H1 (cell line): ENCODE measurements at regions not wholly inside any gene's neighbourhood (a gene's known extent, or its start where the extent isn't known, plus 50 kb on each side); places are given as distances from the start of the nearest gene placed in this dataset.

Source experiments
- CTCF ChIA-PET: fragments of 300-600 bp; sonication (Branson Sonifier 250); formaldehyde crosslinking; loops from one replicate; lab custom pipeline; 2021; ENCODE audit not compliant: partially characterized antibody; lab: Charles Lee
- POLR2A ChIA-PET: fragments of 300-600 bp; sonication (Branson Sonifier 250); formaldehyde crosslinking; loops from one replicate; lab custom pipeline; 2021; ENCODE audit warnings: inconsistent platforms; ENCODE audit not compliant: partially characterized antibody; lab: Charles Lee
- DNase-seq, 2 experiments: peaks; one replicate each; pipeline versions ENCODE4 v3.0.0 to v3.0.0-alpha.2; 2010 to 2022; ENCODE audit warnings: low spot score in 2 of 2, low read depth in 1 of 2, mixed read lengths in 1 of 2
- FAIRE-seq: peaks from 2 replicates; lab custom pipeline; 2011; peaks lifted over from hg19 to GRCh38; lab: Jason Lieb, UNC
- H2AFZ ChIP-seq: 2 replicates; pipeline ENCODE4 v1.8.1; 2012; ENCODE audit warnings: low read length, inconsistent platforms
- H2AK5ac ChIP-seq: 2 replicates; pipeline ENCODE4 v1.6.1; 2013; ENCODE audit warnings: low read depth, low read length
- H2BK120ac ChIP-seq: replicated peaks from 2 replicates; pipeline ENCODE3; 2013; ENCODE audit warnings: low read depth, low read length, inconsistent platforms
- H2BK12ac ChIP-seq: 2 replicates; pipeline ENCODE4 v1.6.1; 2013; ENCODE audit warnings: low read depth, low read length
- H2BK15ac ChIP-seq: 2 replicates; pipeline ENCODE4 v1.6.1; 2013; ENCODE audit warnings: low read length
- H2BK20ac ChIP-seq: 2 replicates; pipeline ENCODE4 v1.6.1; 2013; ENCODE audit warnings: low read length
- H2BK5ac ChIP-seq: 2 replicates; pipeline ENCODE4 v1.6.1; 2013; ENCODE audit warnings: low read depth, low read length
- H3K14ac ChIP-seq: 2 replicates; pipeline ENCODE4 v1.6.1; 2013; ENCODE audit warnings: inconsistent platforms; ENCODE audit not compliant: insufficient read length
- H3K18ac ChIP-seq: 2 replicates; pipeline ENCODE4 v1.6.1; 2013; ENCODE audit warnings: low read length; ENCODE audit errors: extremely low read depth
- H3K23ac ChIP-seq: 2 replicates; pipeline ENCODE4 v1.6.1; 2013; ENCODE audit warnings: inconsistent platforms; ENCODE audit not compliant: insufficient read length
- H3K23me2 ChIP-seq: 2 replicates; pipeline ENCODE4 v1.6.1; 2013; ENCODE audit warnings: low read depth, low read length
- H3K27ac ChIP-seq: 2 replicates; pipeline ENCODE4 v1.6.1; 2011; ENCODE audit warnings: low read depth, low read length, inconsistent platforms
- H3K27me3 ChIP-seq, 4 experiments: replicated peaks in 1 of 4; 1 replicate in 1 of 4; 2 replicates in 3 of 4; pipeline versions ENCODE4 v1.6.1 to v1.8.1; 2011 to 2013; ENCODE audit warnings: low read length in 3 of 4, mild to moderate bottlenecking in 3 of 4, inconsistent platforms in 2 of 4, mixed read lengths in 2 of 4, moderate library complexity in 1 of 4; ENCODE audit not compliant: control insufficient read depth in 3 of 4, insufficient read depth in 3 of 4; ENCODE audit errors: extremely low read depth in 1 of 4
- H3K36me3 ChIP-seq, 4 experiments: 2 replicates each; pipeline versions ENCODE4 v1.6.1 to v1.8.1; 2011 to 2013; ENCODE audit warnings: mild to moderate bottlenecking in 4 of 4, low read length in 3 of 4, moderate library complexity in 2 of 4, control low read depth in 1 of 4, inconsistent platforms in 1 of 4; ENCODE audit not compliant: insufficient read depth in 4 of 4, control insufficient read depth in 2 of 4
- H3K4ac ChIP-seq: replicated peaks from 2 replicates; pipeline ENCODE3; 2013; ENCODE audit warnings: low read length, low read depth, mixed read lengths, inconsistent platforms; ENCODE audit not compliant: insufficient read length
- H3K4me1 ChIP-seq, 4 experiments: replicated peaks in 1 of 4; 1 replicate in 1 of 4; 2 replicates in 3 of 4; pipeline versions ENCODE4 v1.6.1 to v1.8.1; 2011 to 2013; ENCODE audit warnings: low read length in 3 of 4, inconsistent platforms in 2 of 4, mixed read lengths in 1 of 4; ENCODE audit not compliant: insufficient read depth in 4 of 4, control insufficient read depth in 3 of 4
- H3K4me2 ChIP-seq, 2 experiments: 2 replicates each; pipeline versions ENCODE4 v1.6.1 to v1.8.1; 2011 to 2013; ENCODE audit warnings: low read depth in 2 of 2, low read length in 2 of 2, control low read depth in 1 of 2, inconsistent platforms in 1 of 2, mild to moderate bottlenecking in 1 of 2; ENCODE audit not compliant: insufficient read depth in 1 of 2
- H3K4me3 ChIP-seq, 4 experiments: fragments of 200-600, 300-600 bp in 1 of 4; sonication (generic), shearing (Covaris generic), sonication (Bioruptor Twin) in 1 of 4; 2 replicates each; pipeline versions ENCODE4 v1.5.1 to v1.8.1; 2011 to 2016; ENCODE audit warnings: low read length in 4 of 4, low read depth in 3 of 4, control low read depth in 2 of 4, inconsistent platforms in 2 of 4, mild to moderate bottlenecking in 2 of 4, mixed read lengths in 1 of 4, moderate library complexity in 1 of 4; ENCODE audit not compliant: insufficient read depth in 2 of 4; ENCODE audit errors: extremely low read depth in 1 of 4
- H3K56ac ChIP-seq: replicated peaks from 2 replicates; pipeline ENCODE3; 2013; ENCODE audit warnings: low read depth, mild to moderate bottlenecking, mixed read lengths, low read length, inconsistent platforms; ENCODE audit not compliant: insufficient read length
- H3K79me1 ChIP-seq: 2 replicates; pipeline ENCODE4 v1.6.1; 2013; ENCODE audit warnings: low read depth, low read length, control low read depth
- H3K79me2 ChIP-seq, 2 experiments: 2 replicates each; pipeline versions ENCODE4 v1.6.1 to v1.8.1; 2012 to 2013; ENCODE audit warnings: low read length in 2 of 2, mild to moderate bottlenecking in 2 of 2, inconsistent platforms in 1 of 2; ENCODE audit not compliant: insufficient read depth in 2 of 2, control insufficient read depth in 1 of 2
- H3K9ac ChIP-seq, 4 experiments: replicated peaks in 1 of 4; 1 replicate in 1 of 4; 2 replicates in 3 of 4; pipeline versions ENCODE4 v1.6.1 to v1.8.1; 2011 to 2013; ENCODE audit warnings: low read depth in 3 of 4, low read length in 3 of 4, control low read depth in 2 of 4, mild to moderate bottlenecking in 2 of 4, moderate library complexity in 2 of 4, inconsistent platforms in 1 of 4; ENCODE audit errors: extremely low read depth in 1 of 4
- H3K9me3 ChIP-seq, 2 experiments: 2 replicates each; pipeline versions ENCODE4 v1.6.1 to v1.8.1; 2012 to 2013; ENCODE audit warnings: mild to moderate bottlenecking in 2 of 2, moderate library complexity in 2 of 2, control low read depth in 1 of 2, inconsistent platforms in 1 of 2, low read depth in 1 of 2, low read length in 1 of 2, mixed read lengths in 1 of 2; ENCODE audit not compliant: insufficient read depth in 2 of 2
- H4K20me1 ChIP-seq, 2 experiments: replicated peaks in 1 of 2; 2 replicates each; pipeline versions ENCODE3 to v1.8.1; 2011 to 2013; ENCODE audit warnings: inconsistent platforms in 2 of 2, low read length in 2 of 2, mild to moderate bottlenecking in 1 of 2; ENCODE audit not compliant: insufficient read depth in 2 of 2, control insufficient read depth in 1 of 2
- H4K5ac ChIP-seq: 2 replicates; pipeline ENCODE4 v1.6.1; 2013; ENCODE audit warnings: low read length, low read depth, mixed read lengths, inconsistent platforms; ENCODE audit not compliant: insufficient read length
- H4K8ac ChIP-seq: 2 replicates; pipeline ENCODE4 v1.8.0; 2013; ENCODE audit warnings: mild to moderate bottlenecking, moderate library complexity, low read length, inconsistent platforms; ENCODE audit not compliant: insufficient read depth; ENCODE audit errors: extremely low read depth
- H4K91ac ChIP-seq: replicated peaks from 2 replicates; pipeline ENCODE3; 2013; ENCODE audit warnings: low read length, mixed read lengths, inconsistent platforms; ENCODE audit not compliant: insufficient read length
- ATF2 ChIP-seq: IDR thresholded peaks from 2 replicates; pipeline ENCODE4 v1.6.1; 2012; ENCODE audit warnings: low read length, inconsistent platforms
- BACH1 ChIP-seq: IDR thresholded peaks from 2 replicates; pipeline ENCODE4 v1.6.1; 2012; ENCODE audit warnings: low read length, improper control_type of control experiment
- CBX5 ChIP-seq: fragments of 300-800, 300-1000 bp; sonication (generic); IDR thresholded peaks from 2 replicates; pipeline ENCODE4 v1.7.1; 2016; ENCODE audit warnings: antibody characterized with exemption, low read length, low read depth
- CBX8 ChIP-seq: fragments of 300-800, 300-1000 bp; sonication (generic); IDR thresholded peaks from 2 replicates; pipeline ENCODE4 v1.7.1; 2016; ENCODE audit warnings: low read depth, low read length, borderline replicate concordance
- CHD2 ChIP-seq: IDR thresholded peaks from 2 replicates; pipeline ENCODE4 v1.6.1; 2012; ENCODE audit warnings: low read length, improper control_type of control experiment
- CTCF ChIP-seq, 3 experiments: IDR thresholded peaks; 1 replicate in 2 of 3; 2 replicates in 1 of 3; pipeline versions ENCODE4 v1.5.1 to v1.6.1; 2011; ENCODE audit warnings: low read length in 3 of 3, mild to moderate bottlenecking in 3 of 3, inconsistent platforms in 2 of 3, low read depth in 1 of 3, moderate library complexity in 1 of 3; ENCODE audit not compliant: insufficient read depth in 1 of 3; ENCODE audit errors: control extremely low read depth in 1 of 3
- GTF2F1 ChIP-seq: IDR thresholded peaks from 2 replicates; pipeline ENCODE4 v1.6.1; 2012; ENCODE audit warnings: low read depth, low read length, improper control_type of control experiment, borderline replicate concordance
- KDM1A ChIP-seq: fragments of 200-600, 300-600 bp; sonication (generic); IDR thresholded peaks from 2 replicates; pipeline ENCODE4 v1.7.1; 2016; ENCODE audit warnings: mild to moderate bottlenecking, low read length, borderline replicate concordance
- RXRA ChIP-seq: IDR thresholded peaks from 2 replicates; pipeline ENCODE4 v1.6.1; 2011; ENCODE audit warnings: low read depth, mild to moderate bottlenecking, low read length, moderate library complexity; ENCODE audit not compliant: insufficient read depth
- SIN3A ChIP-seq, 2 experiments: IDR thresholded peaks in 1 of 2; conservative IDR thresholded peaks in 1 of 2; 2 replicates each; pipeline ENCODE4 v1.6.1; 2011 to 2012; ENCODE audit warnings: low read length in 2 of 2, improper control_type of control experiment in 1 of 2, low read depth in 1 of 2, mild to moderate bottlenecking in 1 of 2
- TAF1 ChIP-seq: IDR thresholded peaks from 2 replicates; pipeline ENCODE4 v1.6.1; 2011; ENCODE audit warnings: mild to moderate bottlenecking, low read depth, low read length
- TAF7 ChIP-seq: optimal IDR thresholded peaks from 2 replicates; pipeline ENCODE3; 2011; ENCODE audit warnings: low read depth, mild to moderate bottlenecking, inconsistent platforms, low read length, moderate library complexity, borderline replicate concordance

GRCh38 chr2:51846018-51846417, 814.1 kb upstream of the NRXN1 start:
- no peak overlapping the region for H3K4ac ChIP-seq
- CTCF ChIA-PET, result no interaction called here
- H2BK5ac ChIP-seq, result no peak overlapping the region
- H3K9ac ChIP-seq, result no peak overlapping the region
- POLR2A ChIA-PET, result no interaction called here
- H3K9me3 ChIP-seq, result no peaks in the 10 kb centered on the region
- H3K79me2 ChIP-seq, result no peaks in the 10 kb centered on the region
- H2AK5ac ChIP-seq, result no peak overlapping the region
- FAIRE-seq (no peak), DNase-seq (no peak)
- no peaks in the 10 kb centered on the region for H3K4me1 ChIP-seq
- no peak overlapping the region for H3K27ac ChIP-seq
- no peak overlapping the region for H2AFZ ChIP-seq
- H3K4me2 ChIP-seq, result no peak overlapping the region
- H3K23me2 ChIP-seq, result no peaks in the 10 kb centered on the region
- H2BK12ac ChIP-seq, result no peak overlapping the region
- H2BK120ac ChIP-seq, result no peak overlapping the region
- H2BK20ac ChIP-seq, result no peak overlapping the region
- H3K14ac ChIP-seq, result no peak overlapping the region
- no peak overlapping the region for H2BK15ac ChIP-seq
- no peak overlapping the region for H3K4me3 ChIP-seq
- H3K36me3 ChIP-seq, result no peaks in the 10 kb centered on the region
- no peak overlapping the region for H3K18ac ChIP-seq
- no peak overlapping the region for H4K5ac ChIP-seq
- no peak overlapping the region for H3K56ac ChIP-seq
- H3K23ac ChIP-seq, result no peak overlapping the region
- no peak overlapping the region for H4K91ac ChIP-seq
- no peaks in the 10 kb centered on the region for H3K27me3 ChIP-seq
- H4K8ac ChIP-seq, result no peak overlapping the region
- no peaks in the 10 kb centered on the region for H3K79me1 ChIP-seq
- H4K20me1 ChIP-seq, result no peaks in the 10 kb centered on the region
- TF ChIP-seq CTCF (IDR thresholded peaks at IDR 0.05; ENCODE audit: control extremely low read depth in 1 of 3, insufficient read depth in 1 of 3, low read depth in 1 of 3, low read length in 3 of 3) (no peak), TAF1 (no peak), GTF2F1 (no peak), CHD2 (no peak), BACH1 (no peak), SIN3A (conservative IDR thresholded peaks at IDR 0.05 in 1 of 2, IDR thresholded peaks at IDR 0.05 in 1 of 2; ENCODE audit: low read depth in 1 of 2, low read length in 2 of 2) (no peak), KDM1A (no peak), TAF7 (no peak), ATF2 (no peak), CBX8 (no peak), CBX5 (no peak), RXRA (no peak)
